Stimulated activated CD8-positive, alpha-beta memory T cell treated with anti-CD3 and anti-CD28 coated beads, Interleukin-7, amount 100 ng/mL, for 4 hours (primary cell): ENCODE measurements at regions not wholly inside any gene's neighbourhood (a gene's known extent, or its start where the extent isn't known, plus 50 kb on each side); places are given as distances from the start of the nearest gene placed in this dataset.

Experiments
- DNase-seq, 2 donors: peaks; one replicate each; pipeline ENCODE4 v3.0.0-alpha.2; 2020; ENCODE audit warnings: low read depth in 2 of 2

DNA sequence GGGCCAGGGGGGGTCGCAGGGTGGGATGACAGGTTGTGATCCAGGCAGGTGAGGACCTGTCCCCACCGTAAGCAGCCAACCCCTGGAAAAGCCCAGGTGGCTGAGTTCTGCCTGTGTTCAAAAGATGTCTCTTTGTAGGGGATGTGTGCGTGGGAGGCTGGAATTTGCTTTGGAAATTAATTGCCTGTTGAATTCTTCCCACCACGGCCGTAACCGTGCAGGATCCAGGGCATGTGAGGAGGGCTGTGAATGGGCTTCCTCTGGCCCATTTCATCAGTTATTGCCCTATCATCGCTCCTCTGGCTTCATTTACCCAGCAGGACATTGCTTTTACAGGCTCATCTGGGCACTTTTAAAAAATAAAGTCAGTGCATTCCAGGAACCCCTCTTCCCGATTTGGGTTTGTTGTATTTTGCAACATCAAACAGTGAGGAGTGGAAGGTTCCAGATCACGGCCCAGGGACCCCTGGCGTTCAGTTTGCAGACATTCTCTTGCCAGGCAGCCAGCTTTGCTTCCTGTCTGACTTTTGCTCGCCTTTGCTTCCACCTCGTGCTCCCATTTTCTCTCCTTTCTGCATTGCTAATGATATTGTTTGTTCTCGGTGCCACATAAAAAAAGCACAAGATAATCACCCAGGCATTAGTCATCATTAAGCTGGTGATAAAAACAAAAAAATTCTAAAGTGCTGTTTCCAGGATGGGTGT lies 1306.6 kb downstream of the BRD1 start:
- no peak for DNase-seq

DNA sequence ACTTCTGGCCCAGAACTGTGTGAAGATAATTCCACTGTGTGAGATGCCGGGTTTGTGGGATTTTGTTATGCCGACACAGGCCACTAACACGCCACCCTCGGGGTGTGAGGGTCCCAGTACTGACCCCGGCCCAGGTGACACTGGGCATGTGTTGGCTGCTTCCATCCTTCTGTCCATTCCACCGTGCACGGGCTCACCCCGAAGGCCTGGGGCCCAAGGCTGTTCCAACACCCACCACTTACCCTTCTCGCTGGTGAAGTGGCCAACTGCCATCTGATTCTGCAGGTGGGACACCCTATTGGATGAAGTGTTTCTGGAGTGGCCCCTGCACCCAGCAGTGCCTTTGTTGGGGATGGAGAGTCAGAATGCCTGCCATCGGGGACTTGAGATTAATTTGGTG lies 1307.5 kb downstream of the BRD1 start:
- no peak for DNase-seq

DNA sequence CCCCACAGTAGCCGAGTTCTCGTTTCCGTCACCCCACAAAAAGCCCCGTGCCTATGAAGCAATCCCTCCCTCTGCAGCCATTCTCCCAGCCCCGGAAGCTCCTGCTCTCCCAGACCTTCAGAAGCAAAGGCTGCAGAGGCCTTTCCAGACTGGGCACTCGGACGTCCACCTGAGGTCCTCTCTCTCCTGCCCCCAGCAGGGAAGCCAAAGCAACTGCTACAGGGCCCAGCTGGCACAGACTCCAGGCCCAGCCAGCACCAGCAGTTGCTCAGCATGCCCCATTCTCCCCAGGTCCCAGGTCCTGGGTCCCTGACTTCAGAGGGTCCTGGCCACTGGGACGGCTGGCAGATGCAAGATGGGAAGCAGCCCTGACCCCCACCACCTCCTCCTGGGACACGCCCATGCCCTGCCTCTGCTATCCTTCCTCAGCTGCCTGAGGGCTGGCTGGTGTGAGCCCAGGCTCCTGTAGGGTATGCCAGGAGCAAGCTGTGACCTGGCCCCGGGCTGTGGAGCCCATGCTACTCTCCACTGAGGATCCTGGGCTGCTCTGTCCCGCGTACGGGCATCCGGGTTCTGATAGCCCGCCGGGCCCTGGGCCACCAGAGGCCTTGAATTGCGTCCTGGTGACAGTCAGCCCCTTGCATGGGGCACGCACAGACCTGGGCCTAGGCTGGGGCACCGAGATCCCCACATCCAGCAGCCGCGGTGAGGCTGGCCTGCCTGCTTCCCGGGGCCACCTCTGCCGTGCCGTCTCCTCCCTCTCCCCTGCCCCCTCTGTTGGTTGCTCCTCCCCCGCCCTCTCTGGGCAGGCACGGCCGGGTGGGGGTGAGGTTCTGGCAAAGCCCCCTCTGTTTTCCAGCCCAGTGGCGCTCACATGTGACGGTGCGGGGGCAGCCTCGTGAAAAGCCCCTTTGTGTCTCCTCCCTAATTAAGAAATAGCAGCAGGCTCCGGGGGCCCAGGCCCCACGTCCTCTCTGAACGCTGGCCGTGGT lies 1310.3 kb downstream of the BRD1 start:
- DNase-seq, result no peak

DNA sequence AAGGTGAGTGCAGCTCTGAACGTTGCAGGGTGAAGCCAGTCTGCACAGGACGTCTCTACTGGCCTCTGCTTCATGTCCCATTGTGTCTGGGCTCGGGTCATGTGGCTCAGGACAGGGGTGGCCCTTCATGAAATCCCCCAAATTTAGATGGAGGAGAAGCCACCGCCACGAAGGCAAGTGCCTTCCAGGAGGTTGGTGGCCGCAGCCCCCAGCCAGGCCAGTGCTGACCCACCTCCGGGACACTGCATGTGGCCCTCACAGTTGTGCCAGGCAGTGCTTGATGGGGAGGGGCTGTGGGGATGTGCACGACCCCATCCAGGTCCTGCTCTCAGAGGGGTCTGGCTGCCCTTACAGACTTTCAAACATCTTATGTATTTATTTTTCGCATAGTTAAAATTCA lies 1311.1 kb downstream of the BRD1 start:
- DNase-seq, result no peak

DNA sequence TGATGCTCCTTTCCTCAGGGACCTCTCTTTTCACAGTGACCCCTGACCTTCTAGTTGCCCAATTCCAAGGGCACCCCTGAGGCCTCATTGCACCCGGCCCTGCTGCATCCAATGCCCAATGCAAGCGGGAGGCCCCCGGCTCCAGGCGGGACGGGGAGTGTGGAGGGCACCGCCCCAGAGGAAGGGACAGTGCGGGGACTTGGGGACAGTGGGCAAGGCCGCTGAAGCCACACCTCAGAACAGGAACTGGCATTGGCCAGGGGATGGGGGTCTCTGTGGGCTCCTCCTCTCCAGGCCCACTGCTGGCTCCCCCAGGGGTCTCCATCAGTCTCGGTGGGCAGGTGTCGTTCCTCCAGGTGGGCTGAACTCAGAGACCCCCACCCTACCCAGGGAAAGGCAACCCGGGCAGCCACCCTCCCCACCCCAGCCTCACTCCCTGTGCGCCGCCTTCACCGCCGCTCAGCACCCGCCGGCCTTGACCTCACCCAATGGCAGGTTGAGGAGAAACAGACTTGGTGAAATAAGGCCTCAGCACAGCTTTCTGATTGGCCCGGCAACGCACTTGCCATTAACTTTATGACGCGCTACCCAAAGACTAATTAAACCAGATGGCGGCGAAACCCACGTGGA lies 1312.0 kb downstream of the BRD1 start:
- no peak for DNase-seq

DNA sequence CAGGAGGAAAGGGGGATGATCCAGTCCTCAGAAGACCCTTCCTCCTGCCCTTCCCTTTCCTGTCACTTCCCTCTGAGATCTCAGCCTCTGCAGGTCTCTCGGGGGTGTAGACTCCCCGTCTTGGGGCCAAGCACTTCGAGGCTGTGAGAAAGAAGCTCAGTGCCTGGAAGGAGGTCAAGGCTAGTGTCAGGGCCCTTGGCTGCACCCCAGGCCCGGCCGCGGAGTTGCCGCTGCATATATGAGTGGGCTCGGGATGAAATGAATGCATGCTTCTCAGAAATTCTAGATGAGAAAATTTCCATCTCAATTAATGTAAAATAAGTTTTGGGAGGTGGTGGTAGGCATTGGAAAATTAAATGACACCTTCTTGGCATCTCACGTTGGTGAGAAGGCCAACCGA lies 1313.7 kb downstream of the BRD1 start:
- no peak for DNase-seq

DNA sequence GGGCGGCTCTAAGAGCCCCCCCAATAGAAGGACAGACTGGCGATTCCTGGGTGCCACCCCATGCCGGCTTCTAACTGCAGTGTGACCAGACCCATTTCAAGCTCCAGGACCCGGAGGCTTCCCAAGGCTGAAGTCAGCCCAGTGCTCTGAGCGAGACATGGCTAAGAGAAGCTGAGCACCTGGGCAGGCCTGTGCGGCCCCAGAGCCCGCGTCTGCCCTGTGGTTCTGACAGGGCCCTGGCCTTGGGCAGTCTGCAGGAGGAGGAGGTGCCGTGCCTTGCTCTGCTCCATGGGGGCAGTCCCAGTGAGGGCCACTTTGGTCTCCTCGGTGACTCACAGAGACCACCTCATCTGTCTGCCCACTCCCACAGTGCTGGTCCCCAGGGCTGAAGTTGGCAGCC lies 1314.2 kb downstream of the BRD1 start:
- no peak for DNase-seq

DNA sequence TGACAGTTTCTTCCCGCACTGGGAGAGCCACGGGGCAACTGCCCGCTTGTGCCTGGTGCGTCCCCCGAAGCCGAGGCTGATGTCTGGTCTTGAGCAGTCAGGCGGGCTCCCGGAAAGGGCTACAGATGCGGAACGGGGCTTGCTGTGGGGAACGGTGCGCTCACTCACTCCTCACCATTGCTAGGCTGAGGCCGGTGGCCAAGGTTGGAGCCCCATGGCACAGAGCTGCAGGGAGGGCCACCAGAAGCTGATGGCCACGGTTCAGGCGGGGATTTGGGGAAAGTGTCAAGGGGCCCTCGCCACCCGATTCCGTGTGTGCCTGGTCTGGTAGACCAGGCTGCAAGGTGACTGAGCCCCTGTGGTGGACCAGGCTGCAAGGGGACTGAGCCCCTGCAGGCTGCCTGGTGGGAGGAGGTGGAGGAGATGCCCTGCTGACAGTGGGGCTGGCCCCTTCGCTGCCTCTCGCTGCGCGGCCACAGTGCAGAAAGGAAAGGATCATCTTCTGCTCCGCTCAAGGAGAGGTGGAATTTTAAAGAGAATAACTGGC lies 1315.8 kb downstream of the BRD1 start:
- DNase-seq, result no peak

DNA sequence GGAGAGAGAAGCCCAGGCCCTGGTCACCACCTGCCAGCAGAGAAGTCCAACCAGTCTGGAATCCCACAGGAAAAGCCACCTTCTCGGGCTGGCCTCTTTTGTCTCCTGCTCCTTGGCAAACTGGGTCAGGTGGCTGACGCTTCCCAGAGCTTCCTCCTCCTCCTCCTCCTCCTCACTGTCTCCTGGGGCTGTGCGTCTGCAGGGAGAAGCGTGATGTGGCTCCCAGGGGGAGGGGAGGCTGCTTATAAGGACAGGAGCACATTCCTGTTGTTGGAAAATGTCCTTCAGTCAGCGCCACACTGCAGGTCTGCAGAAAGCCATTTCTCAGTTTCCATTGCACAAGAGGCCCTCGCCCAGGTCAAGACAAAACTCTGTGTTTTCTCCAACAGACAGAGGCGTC lies 1316.5 kb downstream of the BRD1 start:
- DNase-seq, result no peak

DNA sequence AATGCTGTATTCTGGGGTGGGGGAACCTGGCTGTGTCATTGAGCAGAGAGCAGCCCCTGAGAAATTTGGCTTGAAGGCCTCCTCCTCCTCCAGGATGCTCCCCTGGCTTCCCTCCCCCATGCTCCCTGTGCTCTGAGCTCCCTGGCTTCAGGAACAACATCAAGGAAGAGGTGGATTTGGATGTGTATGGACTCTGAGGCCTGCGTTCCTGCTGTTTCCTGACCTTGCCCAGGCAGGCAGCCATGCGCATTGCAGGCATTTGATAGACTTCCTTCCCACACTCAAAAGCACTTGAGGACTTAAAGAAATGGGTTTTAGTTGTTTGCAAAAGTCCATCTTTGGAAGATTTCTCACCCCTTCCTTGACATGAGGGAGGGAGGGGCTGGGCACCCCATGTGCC lies 1317.1 kb downstream of the BRD1 start:
- no peak for DNase-seq

DNA sequence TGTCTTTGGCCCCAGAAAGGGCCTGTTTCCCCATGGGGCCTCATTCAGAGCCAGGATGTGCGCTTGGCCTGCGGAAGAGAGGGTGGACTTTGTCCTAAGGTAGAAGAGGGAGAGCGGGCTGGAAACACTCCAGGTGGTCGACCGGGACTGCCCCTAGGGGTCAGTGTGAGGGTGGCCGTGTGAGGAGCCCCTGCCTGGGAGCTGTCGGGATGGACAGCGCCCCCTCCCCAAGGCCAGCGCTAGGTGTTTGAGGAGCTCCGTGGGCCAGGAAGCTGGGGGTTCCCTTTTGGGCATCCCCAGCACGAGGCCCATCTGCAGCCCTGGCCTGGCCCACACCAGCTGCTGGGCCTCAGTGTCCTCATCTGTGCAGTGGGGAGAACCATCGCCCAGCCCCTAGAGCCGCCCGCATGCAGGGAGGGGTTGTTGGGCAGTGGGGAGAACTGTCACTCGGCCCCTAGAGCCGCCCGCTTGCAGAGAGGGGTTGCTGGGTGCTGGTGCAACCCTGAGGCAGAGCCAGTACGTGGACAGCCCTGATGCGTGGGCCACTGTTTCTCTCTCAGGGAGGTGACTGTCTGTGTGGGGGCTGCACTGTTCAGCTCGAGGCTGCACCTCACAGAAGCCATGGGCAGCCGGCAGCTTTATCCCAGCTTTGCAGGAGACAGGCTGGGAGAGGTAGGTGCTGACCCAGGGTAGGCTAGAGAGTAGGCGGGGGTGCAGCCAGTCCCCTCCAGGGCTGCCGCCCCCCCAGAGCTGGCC lies 1319.9 kb downstream of the BRD1 start:
- no peak for DNase-seq

DNA sequence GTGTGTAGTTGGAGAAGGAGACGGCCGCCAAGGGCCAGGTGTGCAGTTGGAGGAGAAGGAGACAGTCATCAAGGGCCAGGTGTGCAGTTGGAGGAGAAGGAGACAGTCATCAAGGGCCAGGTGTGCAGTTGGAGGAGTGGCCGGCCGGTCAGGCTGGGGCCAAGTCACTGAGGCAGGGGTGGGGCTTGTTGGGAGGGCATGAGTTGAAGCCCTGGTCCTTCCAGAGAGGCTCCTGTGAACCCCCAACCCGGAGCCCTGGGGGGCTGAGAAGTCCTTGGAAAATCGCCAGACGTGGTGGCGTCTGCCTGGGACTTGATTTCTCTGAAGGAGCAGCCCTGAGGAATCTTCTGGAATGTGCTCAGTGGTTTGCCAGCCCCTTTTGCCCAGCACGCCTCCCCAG lies 1320.5 kb downstream of the BRD1 start:
- DNase-seq, result no peak

DNA sequence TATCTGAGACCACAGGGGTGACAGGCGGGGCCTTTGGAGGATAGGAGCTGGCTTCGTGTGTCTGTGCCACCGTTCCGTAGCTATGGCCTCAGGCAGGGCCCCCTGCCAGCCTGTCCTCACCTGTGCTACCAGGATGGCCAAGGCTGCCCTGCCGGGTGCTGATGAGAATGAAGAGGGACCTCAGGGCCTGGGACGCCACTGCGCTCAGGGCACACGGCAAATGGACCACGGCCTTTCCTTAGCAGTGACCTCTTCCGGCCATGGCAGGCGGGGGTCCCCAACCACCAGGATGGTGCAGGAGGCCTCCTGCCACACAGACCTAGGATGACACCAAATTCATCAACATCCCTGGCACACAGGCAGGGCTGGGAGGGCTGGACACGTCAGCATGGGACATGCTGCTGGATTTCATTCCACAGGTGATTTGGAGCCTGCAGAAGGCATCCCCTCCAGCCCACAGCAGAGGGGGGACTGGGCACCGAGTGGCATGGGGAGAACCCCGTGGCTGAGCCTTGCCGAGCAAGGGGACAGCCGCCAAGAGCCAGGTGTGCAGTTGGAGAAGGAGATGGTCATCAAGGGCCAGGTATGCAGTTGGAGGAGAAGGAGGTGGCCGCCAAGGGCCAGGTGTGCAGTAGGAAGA lies 1321.0 kb downstream of the BRD1 start:
- no peak for DNase-seq

DNA sequence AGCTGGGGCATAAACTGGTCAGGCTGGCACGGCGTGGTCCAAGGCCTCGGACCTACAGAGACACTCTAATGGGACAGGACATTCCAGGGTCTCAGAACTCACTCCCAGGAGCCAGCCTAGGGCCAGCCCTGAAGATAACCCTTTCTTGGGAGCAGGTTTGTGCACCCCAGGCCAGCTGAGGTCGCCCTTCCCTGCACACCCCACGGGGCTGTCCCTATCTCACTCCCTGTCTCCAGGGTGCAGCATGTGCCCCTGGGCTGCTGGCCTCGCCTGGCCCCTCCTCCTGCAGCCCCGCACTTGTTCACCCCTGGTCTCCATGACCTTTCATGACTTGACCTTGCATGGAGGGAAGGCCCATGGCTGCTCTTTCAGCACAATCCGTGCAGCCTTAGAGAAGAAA lies 1321.8 kb downstream of the BRD1 start:
- no peak for DNase-seq

DNA sequence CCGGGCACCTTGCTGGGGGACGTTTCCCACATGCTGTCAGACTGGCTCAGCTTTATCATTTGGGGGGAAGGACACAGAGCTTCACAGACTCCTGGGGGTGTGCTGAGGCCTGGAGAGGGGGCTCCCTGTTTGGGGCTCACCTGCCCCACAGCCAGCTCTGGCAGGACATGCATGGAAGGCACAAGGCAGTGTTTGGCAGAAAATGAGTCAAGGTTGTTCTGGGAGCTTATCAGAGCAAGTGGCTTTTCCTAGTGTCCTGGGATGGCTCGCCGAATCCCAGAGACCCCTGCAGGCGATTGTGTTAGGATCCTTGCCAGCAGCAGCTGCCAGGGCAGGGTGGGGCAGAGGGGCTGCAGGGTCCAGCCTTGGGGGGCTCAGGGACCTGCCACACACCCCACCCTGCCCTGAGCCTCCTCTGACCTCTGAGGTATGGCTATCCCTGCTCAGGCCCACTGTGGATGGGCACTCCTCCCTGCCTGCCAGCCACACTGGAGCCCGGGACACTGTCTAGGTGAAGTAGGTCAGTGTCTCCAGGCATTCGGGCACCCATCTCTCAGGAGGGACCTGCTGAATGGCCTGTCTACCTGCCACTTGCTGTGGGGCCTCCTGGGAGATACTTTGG lies 1323.0 kb downstream of the BRD1 start:
- no peak for DNase-seq

DNA sequence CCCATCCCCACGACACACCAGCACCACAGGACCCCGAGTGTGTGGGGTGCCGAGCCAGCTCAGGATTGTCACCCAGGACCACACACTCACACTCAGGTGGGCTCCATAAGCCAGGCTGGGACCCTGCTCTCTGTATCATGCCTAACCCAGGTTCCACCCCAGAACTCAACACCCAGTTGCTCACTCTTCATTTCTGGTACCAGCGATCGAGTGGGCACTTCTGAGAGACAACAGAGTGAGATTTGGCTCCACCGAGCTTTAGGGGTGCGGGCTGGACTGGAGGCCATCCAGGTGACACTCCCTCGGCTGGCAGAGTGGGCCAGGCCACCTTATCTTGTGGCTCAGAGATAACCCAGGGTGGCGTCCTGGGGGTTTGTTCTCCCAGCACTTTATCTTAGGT lies 1323.8 kb downstream of the BRD1 start:
- no peak for DNase-seq

DNA sequence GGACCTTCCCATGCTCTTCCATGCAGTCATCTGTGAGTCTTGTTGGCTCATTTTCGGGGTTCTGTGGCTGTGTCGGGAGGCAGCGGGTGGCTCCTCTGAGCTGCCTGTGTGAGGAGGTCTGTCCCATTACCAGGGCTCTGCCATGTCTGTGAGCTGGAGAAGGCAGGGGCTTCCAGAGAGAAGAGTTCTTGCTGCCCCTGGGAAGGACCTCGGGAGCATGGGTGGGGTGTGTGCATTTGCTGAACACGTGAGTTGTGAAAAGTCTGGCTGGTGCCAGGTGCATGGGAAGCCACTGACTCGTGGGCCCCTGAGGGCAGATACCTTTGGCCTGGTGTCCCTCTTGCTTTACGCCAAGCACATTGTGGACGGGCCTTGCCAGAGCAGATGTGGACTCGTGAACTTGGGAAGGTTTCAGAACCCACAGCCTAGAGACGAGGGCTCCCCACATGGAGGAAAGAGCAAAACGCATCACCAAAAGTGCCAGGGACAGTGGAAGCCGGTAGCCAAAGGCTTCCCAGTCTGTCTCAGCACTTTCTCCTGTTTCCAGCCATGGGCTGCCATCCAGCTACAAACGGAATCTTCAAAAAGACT lies 1324.5 kb downstream of the BRD1 start:
- DNase-seq, result no peak

DNA sequence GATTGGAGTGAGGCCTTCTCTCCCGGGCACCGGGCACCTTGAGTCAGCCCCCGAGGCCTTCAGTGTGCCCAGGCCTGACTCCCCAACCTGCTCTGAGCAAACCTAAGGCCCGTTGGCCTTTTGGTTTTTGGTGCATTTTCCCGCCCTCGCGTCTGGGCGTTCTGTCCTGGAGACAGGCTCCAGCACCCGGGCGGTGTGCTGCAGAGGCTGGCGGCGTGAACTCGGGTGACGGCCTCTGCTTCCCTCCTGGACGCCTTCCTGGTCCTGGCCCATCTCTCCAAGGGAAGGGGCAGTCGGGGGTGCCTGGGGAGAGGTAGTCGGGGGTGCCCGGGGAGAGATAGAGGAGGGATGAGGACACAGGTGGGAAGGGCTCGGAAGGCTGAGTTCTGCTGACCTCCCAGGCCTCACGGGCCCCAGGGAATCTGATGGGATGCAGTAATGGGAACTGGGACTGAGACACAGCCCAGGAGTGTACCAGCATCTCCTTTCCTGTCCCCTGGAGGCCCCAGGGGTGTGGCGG lies 1326.4 kb downstream of the BRD1 start:
- DNase-seq, result no peak

DNA sequence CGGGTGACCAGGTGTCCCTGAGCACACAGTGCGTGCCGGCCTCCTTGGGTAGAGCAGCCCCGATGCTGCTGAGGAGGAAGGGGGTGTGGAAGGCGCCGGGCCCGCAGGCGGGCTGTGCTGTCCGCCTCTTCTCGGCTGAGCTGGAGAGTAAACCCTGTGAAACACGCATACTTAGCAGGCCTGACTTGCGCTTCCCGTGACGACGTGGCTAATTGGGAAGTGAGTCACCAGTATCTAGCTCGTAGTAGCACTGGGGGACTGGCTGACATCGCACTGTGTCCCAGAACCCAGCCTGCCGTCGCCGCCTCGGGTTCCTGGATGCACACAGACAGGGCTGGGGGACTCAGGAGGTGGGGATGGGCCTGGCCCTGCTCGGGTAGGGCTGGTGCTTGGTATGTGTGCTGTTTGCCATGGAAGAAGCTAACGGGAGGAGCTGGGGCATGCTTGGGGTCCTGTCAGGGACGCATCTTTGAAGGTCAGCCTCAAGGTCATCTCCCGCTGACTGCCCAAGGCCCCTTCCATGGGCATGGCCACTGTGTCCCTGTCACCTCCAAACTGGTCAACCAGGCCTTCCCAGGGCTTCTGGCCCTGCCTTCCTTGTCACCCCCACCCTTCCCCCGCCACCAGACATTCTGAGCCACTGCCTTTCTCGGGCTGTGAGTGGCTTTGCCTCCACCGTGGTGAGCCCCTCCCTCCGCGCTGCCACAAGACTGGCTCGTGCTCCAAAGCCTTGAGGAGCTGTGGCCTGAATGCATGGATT lies 1327.0 kb downstream of the BRD1 start:
- no peak for DNase-seq
